T-helper 2 cell (primary cell): ENCODE measurements at regions not wholly inside any gene's neighbourhood (a gene's known extent, or its start where the extent isn't known, plus 50 kb on each side); places are given as distances from the start of the nearest gene placed in this dataset.
"Not testable (repeated sequence)": the region's sequence is repeated elsewhere in the genome, so short reads cannot be mapped to it uniquely, and the experiment has no call there.

Experiments used
- DNase-seq, 5 experiments: peaks; one replicate each; pipeline versions ENCODE4 v3.0.0 to v3.0.0-alpha.2; 2012 to 2022

DNA sequence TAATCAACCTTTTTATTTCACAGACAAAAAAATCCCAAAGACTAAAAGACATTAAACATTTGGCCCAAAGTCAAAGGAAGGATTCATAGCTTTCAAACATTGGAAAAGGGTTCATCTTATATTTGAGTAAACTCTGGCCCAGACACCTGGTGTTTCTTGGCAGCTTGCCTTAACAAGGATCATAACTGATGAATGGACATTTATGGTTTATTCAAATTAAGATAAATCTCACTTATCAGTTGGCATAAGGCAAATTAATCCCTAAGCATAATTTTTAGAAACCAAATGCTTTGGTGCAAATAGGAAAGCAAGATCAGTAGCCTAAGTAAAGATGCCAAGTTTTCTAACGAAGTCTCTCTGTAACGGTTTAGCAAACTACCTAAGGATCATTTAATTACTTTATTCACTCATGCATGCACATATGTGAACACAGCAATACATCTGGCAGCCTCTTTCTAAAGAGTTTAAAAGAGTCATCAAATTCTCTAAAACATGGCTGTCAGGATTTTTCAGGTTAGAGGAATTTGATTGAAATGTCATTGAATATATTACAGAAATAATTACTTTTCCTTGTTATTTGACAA lies 323.4 kb upstream of the RBMS1 start:
- no peak for DNase-seq

- no peak for DNase-seq
Measured at GRCh38 chr2:160820691-160821090, 327.1 kb upstream of the RBMS1 start.

DNA sequence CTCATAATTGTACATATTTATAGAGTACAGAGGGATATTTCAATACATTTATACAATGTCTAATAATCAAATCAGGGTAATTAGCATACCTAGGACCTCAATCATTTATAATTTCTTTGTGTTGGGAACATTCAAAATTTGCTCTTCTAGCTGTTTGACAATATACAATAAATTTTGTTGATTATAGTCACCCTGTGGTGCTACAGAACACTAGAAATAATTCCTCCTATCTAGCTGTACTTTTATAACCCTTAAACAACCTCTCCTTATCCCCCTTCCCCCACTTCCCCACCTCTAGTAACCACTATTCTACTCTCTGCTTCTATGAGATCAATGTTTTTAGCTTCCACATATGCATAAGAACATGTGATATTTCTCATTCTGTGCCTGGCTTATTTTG lies 328.4 kb upstream of the RBMS1 start:
- DNase-seq: no peak

DNA sequence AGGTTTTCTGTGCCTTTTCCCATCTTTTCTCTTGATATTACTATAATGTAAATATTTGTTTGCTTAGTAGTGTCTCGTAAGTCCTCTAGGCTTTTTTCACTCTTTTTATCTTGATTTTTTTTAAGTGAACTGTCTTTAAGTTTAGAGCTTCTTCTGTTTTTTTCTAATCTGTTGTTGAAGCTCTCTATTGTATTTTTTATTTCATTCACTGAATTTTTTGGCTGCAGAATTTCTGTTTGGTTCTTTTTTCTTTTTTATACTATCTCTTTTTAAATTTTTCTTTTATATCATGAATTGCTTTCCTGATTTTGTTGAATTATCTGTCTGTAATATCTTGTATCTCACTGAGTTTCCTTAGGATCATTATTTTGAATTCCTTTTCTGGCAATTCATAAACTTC lies 331.8 kb upstream of the RBMS1 start:
- no peak for DNase-seq

GRCh38 chr2:160826496-160826895 lies 332.9 kb upstream of the RBMS1 start:
- DNase-seq: no peak

GRCh38 chr2:160828076-160828475 lies 332.2 kb upstream of the TANK start:
- DNase-seq: no peak

DNA sequence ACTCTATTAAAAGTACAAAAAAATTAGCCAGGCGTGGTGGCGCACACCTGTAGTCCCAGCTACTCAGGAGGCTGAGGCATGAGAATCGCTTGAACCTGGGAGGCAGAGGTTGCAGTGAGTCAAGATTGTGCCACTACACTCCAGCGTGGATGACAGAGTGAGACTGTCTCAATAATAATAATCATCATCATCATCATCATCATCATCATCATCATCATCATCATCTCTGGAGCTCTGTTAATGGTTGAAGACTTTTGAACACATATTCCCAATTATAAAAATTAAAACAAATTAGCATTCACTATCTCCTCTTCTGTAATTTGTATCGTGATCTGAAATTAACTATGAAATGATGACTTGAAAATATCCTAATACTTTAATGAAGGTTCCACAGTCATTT lies 327.8 kb upstream of the TANK start:
- not testable (repeated sequence) for DNase-seq

- DNase-seq: no peak
Measured at GRCh38 chr2:160835166-160835565, 325.1 kb upstream of the TANK start.

- no peak for DNase-seq
Measured at GRCh38 chr2:160836755-160837154, 323.5 kb upstream of the TANK start.

DNA sequence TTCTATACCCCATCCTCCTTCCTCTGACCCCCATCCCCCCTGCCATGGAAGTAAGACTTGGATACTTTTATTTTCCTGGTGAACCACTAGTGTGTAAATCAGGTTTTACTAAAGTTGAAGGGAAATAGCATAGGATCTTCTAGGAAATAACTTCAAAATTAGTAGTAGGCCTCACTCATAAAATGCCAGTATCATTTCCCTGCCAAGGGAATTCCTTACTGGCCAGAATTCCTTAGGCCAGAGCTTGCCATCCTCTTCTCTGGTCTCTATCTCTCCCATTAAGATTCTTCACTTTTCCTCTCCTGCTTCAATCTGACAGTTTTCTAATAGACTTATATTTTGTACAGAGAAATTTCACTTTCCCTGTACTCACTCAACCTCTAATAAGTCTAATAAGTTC lies 322.8 kb upstream of the TANK start:
- DNase-seq: no peak

GRCh38 chr2:160838147-160838546 lies 322.1 kb upstream of the TANK start:
- no peak for DNase-seq

GRCh38 chr2:160838691-160839090 lies 321.5 kb upstream of the TANK start:
- no peak for DNase-seq

DNA sequence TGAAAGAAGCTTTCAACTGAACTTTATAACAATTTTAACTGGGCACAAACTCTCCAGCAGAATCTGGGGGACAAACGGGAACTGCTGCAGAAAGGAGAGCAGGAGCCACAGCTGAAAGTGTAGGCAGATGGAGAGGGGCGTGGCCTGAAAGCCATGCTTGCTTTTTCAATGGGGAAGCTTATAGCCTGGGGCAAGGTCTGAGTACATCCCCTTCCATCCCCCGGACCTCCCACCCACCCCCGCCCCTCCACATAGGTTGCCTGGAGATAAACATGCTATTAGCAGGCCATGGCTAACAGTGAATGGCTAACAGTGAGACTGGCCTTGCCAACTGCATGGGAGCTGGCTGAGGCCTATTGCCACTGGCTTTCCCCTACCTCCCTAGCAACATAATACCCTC lies 317.9 kb upstream of the TANK start:
- no peak for DNase-seq

GRCh38 chr2:160859096-160859495 lies 301.1 kb upstream of the TANK start:
- DNase-seq: peak in 1 of 5 experiments; percentile 2

- DNase-seq: no peak
Measured at GRCh38 chr2:160862226-160862625, 298.0 kb upstream of the TANK start.

GRCh38 chr2:160868891-160869290 lies 291.3 kb upstream of the TANK start:
- no peak for DNase-seq

DNA sequence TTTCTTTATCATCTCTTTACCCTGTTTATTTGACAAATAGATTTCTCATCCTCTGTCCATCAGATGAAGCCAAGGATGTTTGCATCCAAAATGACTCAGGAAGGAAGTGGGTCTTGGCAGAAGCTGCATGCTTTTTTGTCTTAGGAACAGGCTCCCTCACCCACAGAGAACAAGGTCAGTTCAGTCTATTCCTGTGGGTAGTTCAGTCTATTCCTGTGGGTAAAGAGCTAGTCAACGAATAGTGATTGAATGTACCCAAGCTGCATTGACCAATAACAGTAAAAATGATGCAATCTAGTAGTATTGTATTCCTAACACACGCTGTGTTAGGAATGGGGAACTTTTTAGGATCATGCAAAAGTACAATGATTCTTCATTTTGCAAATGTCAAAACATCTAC lies 290.8 kb upstream of the TANK start:
- no peak for DNase-seq

- DNase-seq: no peak
Measured at GRCh38 chr2:160870729-160871465, 289.3 kb upstream of the TANK start.

GRCh38 chr2:160871953-160872352 lies 288.3 kb upstream of the TANK start:
- no peak for DNase-seq

DNA sequence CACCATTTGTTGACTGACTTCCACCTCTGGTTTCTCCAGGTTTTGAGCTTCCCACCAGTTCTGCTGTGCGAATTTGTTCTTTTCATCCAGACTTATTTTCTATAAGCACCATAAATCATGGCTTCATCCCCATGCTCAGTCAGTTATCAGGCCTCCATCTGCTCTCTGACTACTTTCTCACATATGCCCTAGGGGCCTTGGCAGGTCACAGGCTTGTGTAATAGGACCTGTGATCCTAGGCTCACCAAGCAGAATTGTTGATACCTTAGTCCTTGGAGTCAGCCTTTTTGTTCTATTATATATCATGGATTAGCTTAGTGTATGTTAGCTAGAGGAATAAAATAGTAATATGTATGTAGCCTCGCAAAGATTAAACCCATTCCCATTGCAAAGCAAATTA lies 284.2 kb upstream of the TANK start:
- no peak for DNase-seq

DNA sequence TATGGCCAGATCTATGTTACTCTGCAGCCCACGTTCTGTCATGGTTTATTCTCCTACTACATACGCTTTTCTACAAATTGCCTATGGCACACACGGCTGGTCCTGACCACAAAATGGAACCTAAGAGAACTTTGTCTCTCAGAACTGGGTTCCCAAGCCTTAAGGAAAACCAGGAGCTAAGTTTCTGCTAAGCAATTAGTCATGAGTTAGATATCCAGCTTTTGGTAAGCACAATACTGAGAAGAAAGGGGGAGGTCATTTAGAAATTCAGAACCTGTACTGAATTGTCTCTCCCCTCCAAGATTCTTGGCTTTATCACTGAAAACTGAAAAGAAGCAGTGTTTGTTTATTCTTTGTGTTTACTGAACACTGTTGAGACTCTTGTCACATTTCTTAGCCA lies 283.5 kb upstream of the TANK start:
- DNase-seq: no peak

DNA sequence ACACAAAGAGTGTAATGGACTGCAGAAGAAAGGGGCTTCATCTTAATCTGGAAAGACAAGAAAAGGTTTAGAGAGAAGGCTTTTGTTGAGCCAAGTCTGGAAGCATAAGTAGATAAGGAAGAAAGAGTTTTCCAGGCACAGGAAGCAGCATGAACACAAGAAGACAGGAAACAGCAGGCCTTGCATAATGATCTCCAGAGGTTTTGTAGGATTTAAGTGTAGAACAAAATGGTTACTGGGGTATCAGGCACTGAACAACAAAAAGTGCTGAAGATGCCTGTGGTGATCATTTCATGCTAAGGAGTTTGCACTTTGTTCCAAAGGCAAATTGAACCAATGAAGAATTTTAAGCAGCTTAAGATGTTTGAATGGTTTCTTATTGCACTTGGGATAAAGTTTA lies 281.6 kb upstream of the TANK start:
- no peak for DNase-seq

- no peak for DNase-seq
Measured at GRCh38 chr2:160882906-160883305, 277.3 kb upstream of the TANK start.

- no peak for DNase-seq
Measured at GRCh38 chr2:160884056-160884455, 276.2 kb upstream of the TANK start.
